HCT116 (cell line): ENCODE measurements at regions not wholly inside any gene's neighbourhood (a gene's known extent, or its start where the extent isn't known, plus 50 kb on each side); places are given as distances from the start of the nearest gene placed in this dataset.

Experiments
- ATAC-seq: fragments of 200-7000 bp; cut with Tn5 transposase; 2 replicates; pipeline ENCODE4 v1.9.1; 2020; ENCODE audit warnings: mild to moderate bottlenecking, moderate library complexity
- BruUV-seq: library from RNA; stranded (reverse); fragments of 400-500 nt; replicated peaks from 2 replicates; lab custom pipeline; 2021; lab: Mats Ljungman, UMichigan
- CTCF ChIA-PET: fragments of 300-600 bp; sonication (Branson Sonifier 250); formaldehyde crosslinking; loops from one replicate; lab custom pipeline; 2021; ENCODE audit warnings: antibody characterized with exemption; lab: Charles Lee
- POLR2A ChIA-PET: fragments of 300-600, 350-600 bp; sonication (Branson Sonifier 250); formaldehyde crosslinking; loops from one replicate; lab custom pipeline; 2021; ENCODE audit warnings: antibody characterized with exemption; lab: Charles Lee
- RAD21 ChIA-PET, 2 experiments: fragments of 300-600 bp; sonication (Branson Sonifier 250); formaldehyde crosslinking; loops; one replicate each; lab custom pipeline; 2023; ENCODE audit warnings: low total read pairs in 2 of 2; ENCODE audit not compliant: uncharacterized antibody in 2 of 2, unreplicated experiment in 2 of 2, low non-redundant PET in 1 of 2; lab: Charles Lee
- DNase-seq: peaks from one replicate; pipeline ENCODE4 v3.0.0-alpha.2; 2010; ENCODE audit warnings: low read depth, low spot score
- H2AFZ ChIP-seq: fragments of 200-600 bp; shearing (Covaris generic), sonication (generic); 2 replicates; pipeline ENCODE4 v1.6.1; 2017; ENCODE audit warnings: low read depth, mixed run types, mixed read lengths, antibody characterized with exemption, low read length; ENCODE audit not compliant: poor library complexity, severe bottlenecking
- H3K27ac ChIP-seq: 2 replicates; pipeline ENCODE4 v1.5.1; 2012; ENCODE audit warnings: low read depth, low read length
- H3K27me3 ChIP-seq: fragments of 200-600 bp; sonication (generic); 2 replicates; pipeline ENCODE4 v1.6.1; 2016; ENCODE audit warnings: mixed run types, low read length, mixed read lengths; ENCODE audit not compliant: insufficient read depth
- H3K36me3 ChIP-seq, 2 experiments: fragments of 200-500 bp in 1 of 2; fragments of 200-600 bp in 1 of 2; sonication (Bioruptor generic) in 1 of 2; sonication (generic) in 1 of 2; 2 replicates each; pipeline versions ENCODE4 v1.5.1 to v1.6.1; 2014 to 2016; ENCODE audit warnings: low read length in 2 of 2, inconsistent platforms in 1 of 2, mixed read lengths in 1 of 2, mixed run types in 1 of 2; ENCODE audit not compliant: insufficient read depth in 2 of 2, control insufficient read depth in 1 of 2
- H3K4me1 ChIP-seq, 2 experiments: fragments of 200-600 bp in 1 of 2; sonication (generic) in 1 of 2; 2 replicates each; pipeline versions ENCODE4 v1.5.1 to v1.6.1; 2012 to 2017; ENCODE audit warnings: low read length in 2 of 2, inconsistent platforms in 1 of 2, mild to moderate bottlenecking in 1 of 2, mixed read lengths in 1 of 2, mixed run types in 1 of 2, moderate library complexity in 1 of 2; ENCODE audit not compliant: insufficient read depth in 2 of 2, control insufficient read depth in 1 of 2
- H3K4me2 ChIP-seq: fragments of 200-600 bp; sonication (generic); 2 replicates; pipeline ENCODE4 v1.6.1; 2017; ENCODE audit warnings: mixed run types, low read length, mixed read lengths
- H3K4me3 ChIP-seq, 2 experiments: fragments of 200-600 bp in 1 of 2; sonication (generic) in 1 of 2; replicated peaks in 1 of 2; 2 replicates each; pipeline ENCODE4 v1.5.1; 2011 to 2016; ENCODE audit warnings: low read length in 2 of 2, control low read depth in 1 of 2, low read depth in 1 of 2, mild to moderate bottlenecking in 1 of 2, mixed read lengths in 1 of 2, mixed run types in 1 of 2
- H3K79me2 ChIP-seq: fragments of 200-600 bp; sonication (generic); 2 replicates; pipeline ENCODE4 v1.6.1; 2017; ENCODE audit warnings: mild to moderate bottlenecking, mixed run types, low read length, moderate library complexity, mixed read lengths; ENCODE audit not compliant: insufficient read depth
- H3K9ac ChIP-seq: fragments of 200-600 bp; sonication (generic); 2 replicates; pipeline ENCODE4 v1.6.1; 2016; ENCODE audit warnings: low read length, mixed read lengths
- H3K9me2 ChIP-seq: fragments of 200-600 bp; sonication (generic), shearing (Covaris generic); 2 replicates; pipeline ENCODE4 v1.6.1; 2017; ENCODE audit warnings: mixed run types, mild to moderate bottlenecking, moderate library complexity; ENCODE audit not compliant: insufficient read depth
- H3K9me3 ChIP-seq, 2 experiments: fragments of 200-500 bp in 1 of 2; fragments of 200-600 bp in 1 of 2; sonication (Bioruptor generic) in 1 of 2; sonication (generic) in 1 of 2; 2 replicates each; pipeline ENCODE4 v1.6.1; 2014 to 2017; ENCODE audit warnings: low read length in 2 of 2, mixed read lengths in 2 of 2, inconsistent platforms in 1 of 2, low read depth in 1 of 2, mild to moderate bottlenecking in 1 of 2, mixed run types in 1 of 2, moderate library complexity in 1 of 2; ENCODE audit not compliant: control insufficient read depth in 1 of 2, insufficient read depth in 1 of 2
- H4K20me1 ChIP-seq: fragments of 200-600 bp; sonication (generic), shearing (Covaris generic); 2 replicates; pipeline ENCODE4 v1.6.1; 2017; ENCODE audit warnings: mixed run types, mild to moderate bottlenecking, moderate library complexity; ENCODE audit not compliant: insufficient read depth
- ATF3 ChIP-seq: IDR thresholded peaks from 2 replicates; pipeline ENCODE4 v1.6.1; 2012
- CBX3 ChIP-seq: IDR thresholded peaks from 2 replicates; pipeline ENCODE4 v1.6.1; 2012; ENCODE audit warnings: low read depth
- CEBPB ChIP-seq: IDR thresholded peaks from 2 replicates; pipeline ENCODE4 v1.6.1; 2012; ENCODE audit warnings: low read depth
- EGR1 ChIP-seq: IDR thresholded peaks from 2 replicates; pipeline ENCODE4 v1.6.1; 2012; ENCODE audit warnings: low read depth
- ELF1 ChIP-seq: IDR thresholded peaks from 2 replicates; pipeline ENCODE4 v1.6.1; 2012; ENCODE audit warnings: low read depth, borderline replicate concordance
- EZH2 ChIP-seq: fragments of 200-600 bp; sonication (generic); IDR thresholded peaks from 2 replicates; pipeline ENCODE4 v1.6.1; 2017; ENCODE audit warnings: antibody characterized with exemption, mixed run types
- EZH2phosphoT487 ChIP-seq: fragments of 200-600 bp; IDR thresholded peaks from 2 replicates; pipeline ENCODE4 v1.6.1; 2018; ENCODE audit warnings: antibody characterized with exemption, borderline replicate concordance
- FOSL1 ChIP-seq: IDR thresholded peaks from 2 replicates; pipeline ENCODE4 v1.6.1; 2012; ENCODE audit warnings: low read depth
- JUND ChIP-seq: IDR thresholded peaks from 2 replicates; pipeline ENCODE4 v1.6.1; 2012
- POLR2AphosphoS5 ChIP-seq: IDR thresholded peaks from 2 replicates; pipeline ENCODE4 v1.6.1; 2011; ENCODE audit warnings: mild to moderate bottlenecking, low read depth, low read length, moderate library complexity
- RAD21 ChIP-seq: IDR thresholded peaks from 2 replicates; pipeline ENCODE4 v1.6.1; 2012; ENCODE audit warnings: low read depth, mild to moderate bottlenecking
- REST ChIP-seq: IDR thresholded peaks from 2 replicates; pipeline ENCODE4 v1.6.1; 2012; ENCODE audit warnings: low read depth
- SIN3A ChIP-seq: IDR thresholded peaks from 2 replicates; pipeline ENCODE4 v1.6.1; 2012; ENCODE audit warnings: low read depth
- SRF ChIP-seq: IDR thresholded peaks from 2 replicates; pipeline ENCODE4 v1.6.1; 2012; ENCODE audit warnings: low read depth
- TCF7L2 ChIP-seq: IDR thresholded peaks from 2 replicates; pipeline ENCODE4 v1.7.0; 2011; ENCODE audit warnings: borderline replicate concordance, inconsistent platforms; ENCODE audit not compliant: insufficient read depth, insufficient read length; ENCODE audit errors: extremely low read depth
- ZBTB33 ChIP-seq: IDR thresholded peaks from 2 replicates; pipeline ENCODE4 v1.6.1; 2011; ENCODE audit warnings: mild to moderate bottlenecking, low read length, moderate library complexity; ENCODE audit not compliant: insufficient replicate concordance; ENCODE audit errors: extremely low read depth
- ZNF274 ChIP-seq: fragments of 200-500 bp; sonication (Bioruptor generic); IDR thresholded peaks from 2 replicates; pipeline ENCODE4 v1.6.1; 2014; ENCODE audit warnings: mild to moderate bottlenecking, low read depth, low read length, inconsistent platforms
- intact Hi-C: fragments of 100-400 bp; cut with micrococcal nuclease; formaldehyde crosslinking; loops from 2 replicates; pipeline ENCODE4 v1.10.0; 2022

- TF ChIP-seq POLR2AphosphoS5 (no peak), FOSL1 (no peak), ZBTB33 (no peak), EGR1 (no peak), ELF1 (no peak), CBX3 (no peak), ATF3 (no peak), SRF (no peak), EZH2phosphoT487 (no peak), SIN3A (no peak), TCF7L2 (no peak), EZH2 (no peak), ZNF274 (no peak), JUND (no peak), RAD21 (no peak), CEBPB (no peak), REST (no peak)
- TF ChIP-seq, all 23 proteins: peak for 0
- no TSS peak for BruUV-seq
- no peak overlapping the region for H3K27ac ChIP-seq
- no peaks in the 10 kb centered on the region for H3K27me3 ChIP-seq
- H3K4me2 ChIP-seq: no peak overlapping the region
- intact Hi-C loops: loop anchor here (10.0 kb wide), 2 partner anchors 260 to 490 kb away; no protein-coding TSS in a partner anchor
- no peaks in the 10 kb centered on the region for H3K4me1 ChIP-seq
- H3K9ac ChIP-seq: no peak overlapping the region
- POLR2A ChIA-PET: no interaction called here
- H2AFZ ChIP-seq: peak overlapping the region; percentile 81
- CTCF ChIA-PET: no interaction called here
- H3K9me3 ChIP-seq: no peaks in the 10 kb centered on the region
- ATAC-seq (no peak), DNase-seq (no peak)
- H3K4me3 ChIP-seq: no peak overlapping the region
- H3K79me2 ChIP-seq: no peaks in the 10 kb centered on the region
- no peaks in the 10 kb centered on the region for H4K20me1 ChIP-seq
- RAD21 ChIA-PET: no interaction called here
- H3K36me3 ChIP-seq: no peaks in the 10 kb centered on the region
- H3K9me2 ChIP-seq: no peaks in the 10 kb centered on the region; the same call in 1 of the 2 replicates
These were observed 433.0 kb downstream of the MDFIC start for GRCh38 chr7:115354925-115355324.
